HG03469 (cell line): ENCODE measurements at regions not wholly inside any gene's neighbourhood (a gene's known extent, or its start where the extent isn't known, plus 50 kb on each side); places are given as distances from the start of the nearest gene placed in this dataset.
"Not testable (repeated sequence)": the region's sequence is repeated elsewhere in the genome, so short reads cannot be mapped to it uniquely, and the experiment has no call there.

Source experiments
- ATAC-seq: cut with Tn5 transposase; IDR thresholded peaks from one replicate; pipeline ENCODE4 v1.9.1; 2021; ENCODE audit warnings: mild to moderate bottlenecking, moderate library complexity, moderate number of reproducible peaks; ENCODE audit not compliant: unreplicated experiment

- ATAC-seq: no peak
Observed at GRCh38 chrX:104391906-104392305, 137.2 kb upstream of the ESX1 start.

GRCh38 chrX:104376937-104377336, 122.2 kb upstream of the ESX1 start:
- no peak for ATAC-seq

- no peak for ATAC-seq
Observed at GRCh38 chrX:104372547-104372946, 117.8 kb upstream of the ESX1 start.

GRCh38 chrX:104370089-104370488, 115.4 kb upstream of the ESX1 start:
- no peak for ATAC-seq

DNA sequence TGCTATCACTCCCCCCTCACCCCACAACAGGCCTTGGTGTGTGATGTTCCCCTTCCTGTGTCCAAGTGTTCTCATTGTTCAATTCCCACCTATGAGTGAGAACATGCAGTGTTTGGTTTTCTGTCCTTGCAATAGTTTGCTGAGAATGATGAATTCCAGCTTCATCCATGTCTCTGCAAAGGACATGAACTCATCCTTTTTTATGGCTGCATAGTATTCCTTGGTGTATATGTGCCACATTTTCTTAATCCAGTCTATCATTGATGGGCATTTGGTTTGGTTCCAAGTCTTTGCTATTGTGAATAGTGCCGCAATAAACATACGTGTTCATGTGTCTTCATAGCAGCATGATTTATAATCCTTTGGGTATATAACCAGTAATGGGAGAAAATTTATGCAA, 106.0 kb upstream of the ESX1 start:
- ATAC-seq: not testable (repeated sequence)

- no peak for ATAC-seq
Observed at GRCh38 chrX:104359124-104359523, 104.4 kb upstream of the ESX1 start.

DNA sequence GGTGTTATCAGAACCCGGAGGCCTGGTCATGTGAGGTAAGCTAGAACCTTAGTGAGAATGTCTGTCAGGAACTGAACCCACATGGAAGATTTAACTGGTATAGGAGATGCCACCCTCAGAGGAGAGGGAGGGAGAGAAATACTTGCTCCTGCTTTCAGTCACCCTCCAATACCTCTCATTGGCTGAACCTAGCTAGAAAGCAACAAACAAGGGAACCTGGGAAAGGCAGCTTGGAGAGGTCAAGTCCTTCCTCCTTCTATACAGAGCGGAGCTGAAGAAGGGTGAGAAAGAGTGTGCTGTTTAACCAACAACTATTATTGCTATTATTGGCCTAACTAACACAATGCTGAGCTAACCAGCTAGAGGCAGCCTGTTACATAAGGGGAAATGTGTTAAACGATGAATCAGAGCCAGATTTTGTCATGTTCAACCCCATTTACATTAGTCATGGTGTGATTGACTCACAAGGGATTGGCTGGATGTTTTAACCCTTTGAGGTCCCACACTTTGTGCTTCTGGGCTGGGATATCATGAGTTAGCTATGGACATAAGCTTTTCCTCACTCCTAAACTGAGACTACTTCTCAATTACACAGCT, 96.5 kb upstream of the ESX1 start:
- no peak for ATAC-seq

DNA sequence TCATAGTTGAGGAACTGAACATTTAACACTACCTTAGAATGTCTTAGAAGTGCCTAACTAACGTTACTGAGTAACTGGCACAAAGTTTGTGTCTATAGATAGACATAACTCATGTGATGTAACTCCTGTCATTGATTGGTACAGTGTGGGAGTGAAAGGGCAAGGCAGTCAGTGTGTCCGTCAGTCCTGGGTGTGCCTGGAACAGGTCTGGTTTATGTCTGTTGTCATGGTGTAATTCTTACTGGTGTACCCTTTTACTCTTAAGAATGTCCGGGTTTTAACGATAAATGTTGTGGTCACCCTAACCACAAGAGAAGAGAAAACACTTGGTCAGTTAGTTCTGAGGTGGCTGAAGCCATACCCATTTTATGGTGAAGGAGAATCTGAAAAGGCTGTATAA, 93.1 kb upstream of the ESX1 start:
- ATAC-seq: no peak

DNA sequence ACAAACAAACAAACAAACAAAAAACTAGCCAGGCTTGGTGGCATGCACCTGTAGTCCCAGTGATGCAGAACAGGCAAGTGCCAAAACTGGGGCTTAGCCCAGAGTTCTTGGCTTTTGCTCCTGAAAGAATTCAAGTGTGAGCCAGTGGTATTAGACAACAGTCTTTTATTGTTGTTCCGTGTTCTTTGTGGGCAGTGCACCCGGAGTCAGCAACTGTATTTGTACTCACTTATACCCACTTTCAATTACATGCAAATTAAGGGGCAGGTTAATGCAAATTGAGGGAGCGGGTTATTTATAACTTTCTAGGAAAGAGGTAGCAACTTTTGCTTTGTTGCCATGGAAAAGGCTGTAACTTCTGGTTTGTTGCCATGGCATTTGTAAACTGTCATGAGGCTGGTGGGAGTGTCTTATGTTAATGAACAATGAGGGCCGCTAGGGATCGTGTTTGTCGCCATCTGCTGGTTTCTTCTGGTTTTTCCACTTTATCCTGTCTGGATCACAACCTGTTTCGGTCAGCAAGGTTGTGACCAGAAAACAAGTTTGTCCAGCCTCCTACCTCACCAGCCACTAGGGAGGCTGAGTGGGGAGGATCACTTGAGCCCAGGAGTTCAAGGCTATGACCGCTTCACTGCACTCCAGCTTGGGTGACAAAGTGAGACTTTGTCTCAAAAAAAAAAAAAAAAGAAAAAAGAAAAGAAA, 88.8 kb upstream of the ESX1 start:
- peak; percentile 76 for ATAC-seq

- no peak for ATAC-seq
Observed at GRCh38 chrX:104342065-104342464, 87.3 kb upstream of the ESX1 start.

DNA sequence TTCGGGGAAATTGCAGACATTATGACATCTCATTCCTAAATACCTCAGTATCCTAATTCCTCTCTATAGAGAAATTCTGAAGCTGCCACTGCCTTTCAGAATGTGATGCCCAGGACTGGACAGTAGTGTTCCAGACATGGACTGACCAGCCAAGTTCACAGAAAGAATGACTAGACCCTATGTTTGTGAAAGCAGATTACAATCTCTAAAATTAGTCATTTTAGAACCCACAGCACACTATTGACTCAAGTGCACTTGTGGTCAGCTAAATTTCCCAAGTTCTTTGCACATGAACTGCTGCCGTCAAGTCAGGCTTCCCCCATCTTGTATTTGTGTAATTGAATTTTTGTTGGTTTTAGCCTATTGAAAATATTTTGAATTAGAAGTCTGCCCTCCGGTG, 81.0 kb upstream of the ESX1 start:
- ATAC-seq: no peak

- ATAC-seq: no peak
Observed at GRCh38 chrX:104334971-104335370, 80.2 kb upstream of the ESX1 start.

DNA sequence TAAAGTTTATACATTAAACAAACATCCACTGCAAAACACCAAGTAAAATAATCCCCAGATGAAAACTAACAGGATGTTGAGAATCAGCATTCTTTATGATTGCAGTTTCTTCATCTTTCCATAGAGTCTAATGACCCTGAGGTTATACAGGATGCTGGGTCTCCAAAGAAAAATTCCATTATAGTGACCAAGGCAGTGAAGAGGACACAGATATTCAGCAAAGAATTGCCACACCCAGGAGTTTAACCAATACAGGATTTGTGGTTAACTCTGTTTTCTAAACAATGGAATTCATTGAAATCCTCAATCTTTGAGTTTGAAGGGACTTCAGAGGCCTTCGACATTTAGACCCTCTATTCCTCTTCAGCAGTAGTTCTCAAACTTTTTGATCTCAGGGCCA, 76.2 kb upstream of the ESX1 start:
- no peak for ATAC-seq

DNA sequence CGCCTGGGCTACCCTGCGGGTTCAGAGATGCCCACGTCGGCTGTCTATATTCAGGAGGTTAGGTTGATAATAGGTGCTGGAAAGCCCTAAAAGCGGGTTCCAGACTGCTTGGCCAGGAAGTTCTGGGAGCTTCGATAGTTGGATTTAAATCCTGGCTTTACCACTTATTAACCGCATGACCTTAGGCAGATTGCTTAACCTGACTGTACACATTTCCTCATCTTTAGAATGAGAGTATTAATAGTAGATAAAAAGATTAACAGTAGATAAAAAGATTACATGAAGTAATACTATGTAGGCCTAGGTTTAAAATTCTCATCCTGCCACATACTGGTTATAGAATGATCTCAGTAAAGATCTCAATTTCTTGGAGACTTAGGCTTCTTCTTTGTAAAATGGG, 75.0 kb upstream of the ESX1 start:
- ATAC-seq: no peak

DNA sequence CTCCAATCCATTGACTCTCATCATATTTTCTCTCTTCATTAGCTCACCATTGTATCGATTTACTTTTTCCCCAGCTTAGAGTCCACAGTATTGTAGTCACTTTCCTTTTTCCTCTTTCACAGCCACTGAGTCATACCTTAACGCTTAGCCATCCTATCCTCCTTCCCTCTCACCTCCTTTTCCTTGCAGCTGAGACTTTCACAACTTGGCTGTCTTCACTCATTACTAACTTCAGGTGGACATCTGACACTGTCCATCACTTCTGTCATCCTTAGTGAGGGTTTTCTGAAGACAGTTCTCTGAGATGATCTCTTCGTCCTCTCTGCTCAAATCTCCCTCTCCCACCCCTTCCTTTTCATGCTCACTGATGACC, 70.5 kb upstream of the ESX1 start:
- no peak for ATAC-seq

GRCh38 chrX:104324461-104325212, 69.9 kb upstream of the ESX1 start:
- ATAC-seq: no peak

DNA sequence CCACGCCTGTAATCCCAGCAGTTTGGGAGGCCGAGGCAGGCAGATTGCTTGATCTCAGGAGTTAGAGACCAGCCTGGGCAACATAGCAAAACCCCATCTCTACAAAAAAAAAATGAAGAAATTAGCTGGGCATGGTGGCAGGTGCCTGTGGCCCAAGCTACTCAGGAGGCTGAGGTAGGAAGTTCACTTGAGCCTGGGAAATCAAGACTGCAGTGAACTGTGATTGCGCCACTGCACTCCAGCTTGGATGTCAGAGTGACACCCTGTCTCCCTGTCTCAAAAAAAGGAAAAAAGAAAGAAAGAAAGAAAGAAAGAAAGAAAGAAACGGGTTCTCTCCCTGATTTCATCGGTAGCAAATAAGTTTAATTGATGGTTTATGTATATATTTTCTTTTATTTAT, 64.6 kb upstream of the ESX1 start:
- ATAC-seq: no peak

DNA sequence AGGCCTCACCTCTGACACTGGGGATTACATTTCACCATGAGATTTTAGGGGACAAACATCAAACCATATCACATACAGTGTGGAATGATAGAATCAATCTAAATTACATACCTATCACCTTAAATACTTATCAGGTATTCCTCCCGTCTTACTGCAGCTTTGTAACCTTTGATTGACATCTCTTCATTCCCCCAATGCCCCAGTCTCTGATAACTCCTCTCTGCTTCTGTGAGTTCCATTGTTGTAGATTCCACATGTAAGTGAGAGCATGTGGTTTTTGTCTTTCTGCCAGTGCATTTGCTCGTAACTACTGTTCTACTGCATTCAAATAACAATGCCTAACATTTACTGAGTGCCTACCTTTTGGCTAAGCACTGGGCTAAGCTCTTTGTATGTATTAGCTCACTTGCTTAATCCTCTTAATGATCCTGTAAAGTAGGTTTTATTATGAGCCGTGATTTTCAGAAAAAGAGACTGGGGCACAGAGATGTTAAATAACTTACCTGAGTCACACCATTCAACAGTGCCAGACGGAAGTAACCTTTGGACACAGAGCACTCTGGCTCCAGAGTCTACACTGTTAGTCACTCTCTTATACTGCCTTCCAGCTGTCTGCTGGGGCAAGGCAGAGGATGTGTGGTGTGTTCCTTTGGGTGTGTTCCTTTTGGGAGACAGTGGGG, 63.7 kb upstream of the ESX1 start:
- ATAC-seq: no peak

DNA sequence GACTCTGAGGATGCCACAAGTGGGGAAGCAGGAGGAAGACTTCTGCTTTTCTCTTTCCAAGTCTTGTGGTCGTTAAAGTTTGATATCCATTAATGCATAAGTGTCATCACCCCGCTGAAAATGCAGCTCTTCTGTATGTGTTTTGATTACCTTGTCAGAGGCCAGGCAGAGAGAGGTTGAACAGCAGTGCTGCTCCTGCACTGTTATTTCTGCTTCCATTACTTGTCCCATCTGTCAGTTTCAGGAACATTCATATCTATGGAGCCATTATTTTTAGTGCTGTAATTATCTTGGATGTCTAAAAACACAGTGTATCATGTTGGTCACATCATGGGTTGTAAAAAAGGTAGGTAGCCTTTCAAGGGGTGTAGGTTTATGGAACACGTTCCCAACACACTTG, 62.0 kb upstream of the ESX1 start:
- no peak for ATAC-seq

DNA sequence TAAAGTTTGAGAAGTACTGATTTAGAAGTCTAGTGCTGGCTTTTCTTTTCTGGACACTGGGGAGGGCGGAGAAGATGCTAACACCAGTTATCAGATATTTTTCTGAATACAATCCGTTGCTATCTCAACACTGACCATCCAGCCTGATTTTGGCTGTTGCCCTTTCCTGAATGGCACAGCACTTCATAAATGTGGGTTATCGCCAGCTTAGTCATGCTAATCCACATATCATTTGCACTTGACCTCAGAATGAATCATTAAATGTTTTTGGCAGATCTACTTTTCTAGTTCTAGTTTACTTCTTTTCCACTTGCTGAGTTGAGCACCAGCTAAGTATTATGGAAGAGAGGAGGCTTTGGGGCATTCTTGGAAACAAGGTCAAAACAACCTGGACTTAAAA, 60.8 kb upstream of the ESX1 start:
- ATAC-seq: no peak

GRCh38 chrX:104310657-104311254, 56.0 kb upstream of the ESX1 start:
- no peak for ATAC-seq
